ENCODE measurements at regions not wholly inside any gene's neighbourhood (a gene's known extent, or its start where the extent isn't known, plus 50 kb on each side); places are given as distances from the start of the nearest gene placed in this dataset.

- H3K4me2 ChIP-seq (ENCODE audit: low read depth, low read length): no peak overlapping the region
- DNase-seq (no peak), ATAC-seq (ENCODE audit: low read depth) (no peak)
- no peak overlapping the region for H3K18ac ChIP-seq (ENCODE audit: low read depth, low read length)
- H3K27me3 ChIP-seq (ENCODE audit: control insufficient read depth, insufficient read depth, low read length): no peaks in the 10 kb centered on the region
- no peak overlapping the region for H3K23ac ChIP-seq (ENCODE audit: low read depth, low read length)
- H2AFZ ChIP-seq (replicated peaks; ENCODE audit: low read length, poor library complexity): no peak overlapping the region
- no peak overlapping the region for H4K91ac ChIP-seq (ENCODE audit: insufficient read depth, low read depth, low read length)
- no peak overlapping the region for H2BK20ac ChIP-seq (ENCODE audit: low read depth, low read length)
- H3K9ac ChIP-seq (ENCODE audit: low read depth, low read length): no peak overlapping the region
- H2AK5ac ChIP-seq (ENCODE audit: low read depth, low read length): no peak overlapping the region
- peaks cover 2% of the 10 kb centered on the region; the same call in 1 of the 2 replicates for H3K9me3 ChIP-seq (ENCODE audit: control insufficient read depth, insufficient read depth, low read length)
- H2BK15ac ChIP-seq (ENCODE audit: low read depth, low read length): no peak overlapping the region
- no peaks in the 10 kb centered on the region for H3K79me1 ChIP-seq (ENCODE audit: low read depth in 1 of 2, low read length in 2 of 2)
- H3K9me1 ChIP-seq (ENCODE audit: insufficient read depth, low read length): no peaks in the 10 kb centered on the region
- dilution Hi-C loops (cut with HindIII; ENCODE audit: low sequenced_read_pairs, unreplicated experiment) (no loop called here), in situ Hi-C loops (cut with MboI; ENCODE audit: low sequenced_read_pairs) (no loop called here), intact Hi-C loops (cut with micrococcal nuclease) (no loop called here)
- no peak overlapping the region for H3K4ac ChIP-seq (ENCODE audit: low read depth, low read length)
- no TSS peak for BruUV-seq (replicated peaks)
- no peaks in the 10 kb centered on the region for H4K20me1 ChIP-seq (ENCODE audit: insufficient read depth, low read length)
- CTCF ChIA-PET: interaction anchor here (0.7 to 1.0 kb wide), 2 partner anchors 16 to 116 kb away, joined by 3 read pairs; no protein-coding TSS in a partner anchor
- H3K4me1 ChIP-seq (ENCODE audit: control insufficient read depth, insufficient read depth, low read length): peaks cover 7% of the 10 kb centered on the region
- WGBS, 2 experiments (ENCODE audit: extremely low coverage in 2 of 2, insufficient read length in 1 of 2): 89% methylated on average over 6 of the region's 7 CpGs; no CpG with 5 or more reads in 1 of the 2 experiments
- H3K4me3 ChIP-seq (ENCODE audit: insufficient read depth, low read depth, low read length): no peak overlapping the region
- no peak overlapping the region for H3K27ac ChIP-seq (ENCODE audit: insufficient read depth, low read length)
- H2AK9ac ChIP-seq (replicated peaks; ENCODE audit: low read depth, low read length, poor library complexity): no peak overlapping the region
- POLR2A ChIA-PET (ENCODE audit: unreplicated experiment): no interaction called here
- no peak overlapping the region for H4K8ac ChIP-seq (ENCODE audit: low read depth in 2 of 2, low read length in 2 of 2)
- H3K56ac ChIP-seq (ENCODE audit: extremely low read depth, insufficient read depth, low read length): no peak overlapping the region
- no peak overlapping the region for H4K5ac ChIP-seq (ENCODE audit: low read depth, low read length)
- H2BK120ac ChIP-seq (ENCODE audit: low read depth, low read length): no peak overlapping the region
- TF ChIP-seq NFE2L2 (IDR thresholded peaks at IDR 0.05; ENCODE audit: low read depth, low read length) (no peak), RCOR1 (IDR thresholded peaks at IDR 0.05; ENCODE audit: insufficient replicate concordance, low read length) (no peak), MAFK (IDR thresholded peaks at IDR 0.05; ENCODE audit: low read depth, low read length) (no peak), BHLHE40 (IDR thresholded peaks at IDR 0.05; ENCODE audit: low read depth, low read length) (no peak), CEBPB (IDR thresholded peaks at IDR 0.05; ENCODE audit: low read depth, low read length) (no peak), SMC3 (IDR thresholded peaks at IDR 0.05; ENCODE audit: low read depth, low read length) (no peak), MAZ (IDR thresholded peaks at IDR 0.05; ENCODE audit: borderline replicate concordance, low read depth, low read length) (no peak), RAD21 (IDR thresholded peaks at IDR 0.05; ENCODE audit: low read length) (no peak), CHD1 (IDR thresholded peaks at IDR 0.05; ENCODE audit: low read depth, low read length) (no peak), POLR2A (IDR thresholded peaks at IDR 0.05; ENCODE audit: low read depth, low read length) (no peak), ELK1 (IDR thresholded peaks at IDR 0.05; ENCODE audit: borderline replicate concordance, low read depth, low read length) (no peak), FOS (IDR thresholded peaks at IDR 0.05; ENCODE audit: low read depth, low read length) (no peak), MXI1 (IDR thresholded peaks at IDR 0.05; ENCODE audit: borderline replicate concordance, low read depth, low read length) (no peak), RFX5 (IDR thresholded peaks at IDR 0.05; ENCODE audit: low read depth, low read length) (no peak)
- TF ChIP-seq, protein P1, sequence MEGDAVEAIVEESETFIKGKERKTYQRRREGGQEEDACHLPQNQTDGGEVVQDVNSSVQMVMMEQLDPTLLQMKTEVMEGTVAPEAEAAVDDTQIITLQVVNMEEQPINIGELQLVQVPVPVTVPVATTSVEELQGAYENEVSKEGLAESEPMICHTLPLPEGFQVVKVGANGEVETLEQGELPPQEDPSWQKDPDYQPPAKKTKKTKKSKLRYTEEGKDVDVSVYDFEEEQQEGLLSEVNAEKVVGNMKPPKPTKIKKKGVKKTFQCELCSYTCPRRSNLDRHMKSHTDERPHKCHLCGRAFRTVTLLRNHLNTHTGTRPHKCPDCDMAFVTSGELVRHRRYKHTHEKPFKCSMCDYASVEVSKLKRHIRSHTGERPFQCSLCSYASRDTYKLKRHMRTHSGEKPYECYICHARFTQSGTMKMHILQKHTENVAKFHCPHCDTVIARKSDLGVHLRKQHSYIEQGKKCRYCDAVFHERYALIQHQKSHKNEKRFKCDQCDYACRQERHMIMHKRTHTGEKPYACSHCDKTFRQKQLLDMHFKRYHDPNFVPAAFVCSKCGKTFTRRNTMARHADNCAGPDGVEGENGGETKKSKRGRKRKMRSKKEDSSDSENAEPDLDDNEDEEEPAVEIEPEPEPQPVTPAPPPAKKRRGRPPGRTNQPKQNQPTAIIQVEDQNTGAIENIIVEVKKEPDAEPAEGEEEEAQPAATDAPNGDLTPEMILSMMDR (conservative IDR thresholded peaks at IDR 0.05; ENCODE audit: low read depth, low read length): no peak
- TF ChIP-seq, protein P2, sequence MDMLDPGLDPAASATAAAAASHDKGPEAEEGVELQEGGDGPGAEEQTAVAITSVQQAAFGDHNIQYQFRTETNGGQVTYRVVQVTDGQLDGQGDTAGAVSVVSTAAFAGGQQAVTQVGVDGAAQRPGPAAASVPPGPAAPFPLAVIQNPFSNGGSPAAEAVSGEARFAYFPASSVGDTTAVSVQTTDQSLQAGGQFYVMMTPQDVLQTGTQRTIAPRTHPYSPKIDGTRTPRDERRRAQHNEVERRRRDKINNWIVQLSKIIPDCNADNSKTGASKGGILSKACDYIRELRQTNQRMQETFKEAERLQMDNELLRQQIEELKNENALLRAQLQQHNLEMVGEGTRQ (IDR thresholded peaks at IDR 0.05; ENCODE audit: low read depth, low read length): no peak
- no peak overlapping the region for H3K14ac ChIP-seq (replicated peaks; ENCODE audit: low read depth, low read length)
- no peak overlapping the region for H2BK5ac ChIP-seq (ENCODE audit: low read depth, low read length, poor library complexity, severe bottlenecking)
- no peaks in the 10 kb centered on the region for H3K36me3 ChIP-seq (ENCODE audit: control insufficient read depth, insufficient read depth, low read length)
Observed at GRCh38 chr3:30435861-30436331, 170.5 kb upstream of the TGFBR2 start.

Measured in IMR-90 (cell line).